GM20431 (cell line): ENCODE measurements at regions not wholly inside any gene's neighbourhood (a gene's known extent, or its start where the extent isn't known, plus 50 kb on each side); places are given as distances from the start of the nearest gene placed in this dataset.

Experiments
- in situ Hi-C: fragments of 300-500 bp; cut with MseI, MboI; formaldehyde crosslinking; loops from one replicate; pipeline ENCODE4 v1.15.0; 2020; ENCODE audit warnings: low sequenced_read_pairs; ENCODE audit not compliant: unreplicated experiment

- in situ Hi-C loops: no loop called here
Measured at GRCh38 chr3:115562636-115563267, 60.6 kb upstream of the GAP43 start.

GRCh38 chr3:115563984-115564383 lies 59.3 kb upstream of the GAP43 start:
- in situ Hi-C loops: no loop called here

GRCh38 chr3:115571413-115571812 lies 51.9 kb upstream of the GAP43 start:
- in situ Hi-C loops: no loop called here
